HG03045 (cell line): ENCODE measurements at regions not wholly inside any gene's neighbourhood (a gene's known extent, or its start where the extent isn't known, plus 50 kb on each side); places are given as distances from the start of the nearest gene placed in this dataset.
A peak's percentile ranks its signal among the peaks of the same experiment; 100 is the strongest.

Experiments used
- ATAC-seq: cut with Tn5 transposase; IDR thresholded peaks from one replicate; pipeline ENCODE4 v1.9.1; 2021; ENCODE audit warnings: mild to moderate bottlenecking, moderate library complexity; ENCODE audit not compliant: unreplicated experiment

GRCh38 chr2:234438305-234438977 is 58.4 kb downstream of the ARL4C start:
- no peak for ATAC-seq

DNA sequence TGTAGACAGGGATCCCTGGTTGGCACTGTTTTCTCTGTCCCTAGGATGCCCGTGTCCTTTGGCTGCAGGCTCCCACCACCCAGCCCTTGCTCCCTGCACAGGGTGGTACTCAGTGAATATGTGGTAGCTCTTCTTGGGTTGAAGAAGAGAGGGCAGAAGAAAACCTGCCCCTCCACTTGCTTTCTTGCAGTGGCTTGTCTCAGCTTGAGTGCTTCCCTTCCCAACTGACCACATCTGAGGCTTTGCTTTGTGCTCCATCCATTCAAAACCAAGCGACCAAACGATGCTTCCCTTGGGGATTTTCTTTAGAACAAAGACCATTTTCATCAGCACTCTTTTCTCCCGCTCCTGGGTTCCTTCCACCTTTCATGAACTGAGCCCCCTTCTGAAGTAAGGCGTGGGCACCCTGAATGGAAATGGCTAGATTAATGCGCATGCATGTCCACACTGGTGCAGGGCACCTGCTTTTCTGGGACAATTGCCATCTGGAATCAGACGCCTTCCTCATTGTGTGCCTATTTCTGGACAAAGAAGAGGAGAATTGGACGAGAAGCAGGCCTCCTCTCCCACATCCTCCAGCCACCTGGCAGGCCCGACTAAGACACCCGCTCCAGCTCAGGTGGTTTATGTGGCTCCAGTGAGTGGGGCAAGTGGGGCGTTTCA is 59.1 kb downstream of the ARL4C start:
- ATAC-seq = no peak

DNA sequence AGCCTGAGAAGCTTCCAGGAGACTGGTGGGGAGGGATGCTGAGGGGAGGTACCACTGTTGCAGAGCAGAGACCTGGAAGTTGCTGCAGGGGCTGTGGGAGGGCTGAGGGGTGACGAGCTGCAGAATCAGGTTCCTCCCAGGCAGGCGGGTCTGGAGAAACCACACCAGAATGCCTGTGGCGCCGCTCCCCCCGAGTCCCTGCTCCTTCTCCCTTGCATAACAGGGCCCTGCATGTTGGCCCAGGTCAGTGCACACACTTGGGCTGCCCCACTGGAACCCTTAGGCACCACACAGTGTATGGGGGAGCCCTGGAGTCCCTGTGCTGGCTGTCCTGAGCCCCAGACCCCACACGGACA is 60.4 kb downstream of the ARL4C start:
- no peak for ATAC-seq

- no peak for ATAC-seq
Measured at GRCh38 chr2:234435836-234436481, 60.9 kb downstream of the ARL4C start.

DNA sequence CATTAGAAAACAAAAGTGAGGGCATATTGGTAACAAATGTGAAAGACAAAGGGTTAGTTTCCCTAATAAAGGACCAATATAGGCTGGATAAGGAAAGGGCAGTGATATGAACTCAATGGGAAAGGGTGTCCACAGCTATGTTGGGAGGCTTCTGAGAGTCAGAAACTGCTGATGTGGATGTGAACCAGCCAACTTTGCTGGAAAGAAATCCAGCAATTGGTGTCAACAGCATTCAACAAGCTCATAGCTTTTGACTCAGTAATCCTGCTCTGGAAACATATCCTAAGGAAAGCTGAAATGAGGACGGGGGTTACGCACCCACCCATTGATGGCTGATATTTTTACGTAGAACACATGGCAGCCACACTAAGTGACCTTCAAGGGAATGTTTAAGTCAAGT is 63.7 kb downstream of the ARL4C start:
- ATAC-seq = no peak

DNA sequence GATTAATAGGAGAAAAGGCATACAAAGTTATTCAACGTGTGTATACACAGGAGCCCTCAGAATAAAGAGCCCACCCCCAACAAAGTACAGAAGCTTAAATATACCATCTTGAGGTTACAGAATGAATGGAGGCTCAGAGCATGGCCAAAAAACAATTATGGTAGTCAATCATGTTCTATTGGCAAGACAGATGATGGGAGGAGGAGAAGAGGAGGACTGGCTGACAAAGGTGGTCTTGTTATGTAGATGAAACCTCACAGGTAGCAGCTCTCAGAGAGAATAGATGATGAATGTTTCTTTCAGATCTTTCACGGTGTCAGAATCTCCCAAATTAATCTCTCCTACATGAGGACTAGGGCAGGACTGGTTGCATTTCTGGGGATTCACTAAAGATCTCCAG is 66.0 kb downstream of the ARL4C start:
- ATAC-seq = no peak

DNA sequence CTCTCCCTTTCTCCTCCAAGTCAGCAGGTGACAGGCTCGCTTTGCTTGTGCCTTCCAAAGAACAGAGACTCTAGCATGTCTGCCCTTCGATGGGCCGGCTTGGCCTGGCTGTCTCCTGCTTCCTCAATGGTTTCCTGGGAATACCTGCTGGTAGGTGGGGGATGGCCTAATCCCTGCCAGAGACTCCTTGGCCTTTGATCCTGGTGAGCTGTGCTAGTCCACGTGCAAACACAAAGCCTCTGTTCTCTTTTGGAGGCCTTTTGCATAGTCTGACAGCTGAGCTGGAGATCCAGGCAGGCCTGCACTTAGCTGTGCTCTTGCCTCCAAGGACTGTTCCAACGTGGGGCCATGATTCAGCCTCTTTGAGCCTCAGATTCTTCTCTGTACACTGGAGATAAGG is 67.6 kb downstream of the ARL4C start:
- ATAC-seq = no peak

- no peak for ATAC-seq
Measured at GRCh38 chr2:234427081-234428061, 69.5 kb downstream of the ARL4C start.

GRCh38 chr2:234426616-234427015 is 70.3 kb downstream of the ARL4C start:
- ATAC-seq = no peak

DNA sequence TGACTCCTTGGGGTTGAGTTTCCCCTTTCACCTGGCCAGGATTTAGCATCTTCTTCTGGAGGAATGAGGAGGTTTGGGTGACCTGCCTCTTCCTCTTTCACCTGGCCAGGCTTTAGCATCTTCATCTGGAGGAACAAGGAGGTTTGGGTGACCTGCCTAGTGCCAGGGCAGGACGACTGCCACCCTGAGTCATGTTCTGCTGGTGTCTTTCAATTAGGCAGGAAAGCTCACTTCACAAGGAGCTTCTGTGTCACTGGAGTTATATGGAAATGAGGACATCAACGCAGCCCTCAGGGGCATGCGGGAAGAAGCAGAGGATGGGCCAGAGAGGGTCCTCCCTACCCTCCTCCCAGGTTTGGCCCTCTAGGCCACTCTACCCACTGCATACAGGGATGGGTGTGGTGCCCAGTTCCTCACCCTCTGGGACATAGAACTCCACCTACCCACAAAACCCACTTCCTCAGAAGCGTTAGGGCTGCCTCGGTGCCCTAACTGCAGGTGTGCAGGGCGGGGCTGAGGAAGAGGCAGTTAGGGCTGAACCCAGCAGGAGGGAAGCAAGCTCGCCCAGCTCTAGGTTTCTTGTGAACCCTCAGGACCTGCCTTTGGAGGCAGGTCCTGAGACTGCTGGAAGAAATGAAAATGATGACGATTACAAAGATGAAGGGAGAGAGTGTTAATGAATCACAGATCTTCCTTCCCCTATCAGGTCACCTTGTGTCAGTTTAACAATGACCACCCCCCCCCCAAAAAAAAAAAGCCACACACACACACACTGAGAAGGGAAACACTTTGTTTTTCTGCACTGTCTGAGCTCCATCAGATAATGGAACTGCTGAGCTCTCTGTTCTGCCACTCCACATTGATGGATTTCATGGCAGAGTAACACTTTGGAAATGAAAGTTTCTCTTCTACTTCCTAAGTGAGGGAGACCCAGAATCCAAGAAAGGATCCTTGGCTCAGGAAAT is 71.0 kb downstream of the ARL4C start:
- peak; percentile 88 for ATAC-seq

GRCh38 chr2:234423884-234424283 is 73.0 kb downstream of the ARL4C start:
- ATAC-seq = no peak

- no peak for ATAC-seq
Measured at GRCh38 chr2:234422981-234423431, 73.9 kb downstream of the ARL4C start.

DNA sequence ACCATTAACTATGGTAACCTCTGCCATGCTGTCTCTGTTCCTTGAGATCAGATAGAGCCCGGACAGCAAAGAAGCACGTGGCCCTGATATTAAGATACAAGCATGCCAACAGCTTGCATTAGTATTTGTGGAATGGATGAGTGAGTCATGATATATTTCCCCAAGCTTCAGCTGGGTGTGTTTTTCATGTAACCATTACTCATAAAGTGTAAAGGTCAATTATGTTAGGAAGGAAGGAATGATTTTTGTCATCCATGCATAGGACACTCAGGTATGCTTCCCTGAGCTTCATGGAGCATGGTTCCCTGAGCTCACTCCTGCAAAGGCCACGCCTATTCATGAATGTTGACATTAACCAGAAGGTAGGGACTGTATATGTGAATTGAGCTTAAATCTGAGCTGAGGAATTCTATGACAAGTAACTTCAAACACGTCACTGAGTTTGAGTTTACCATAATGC is 74.6 kb downstream of the ARL4C start:
- no peak for ATAC-seq

DNA sequence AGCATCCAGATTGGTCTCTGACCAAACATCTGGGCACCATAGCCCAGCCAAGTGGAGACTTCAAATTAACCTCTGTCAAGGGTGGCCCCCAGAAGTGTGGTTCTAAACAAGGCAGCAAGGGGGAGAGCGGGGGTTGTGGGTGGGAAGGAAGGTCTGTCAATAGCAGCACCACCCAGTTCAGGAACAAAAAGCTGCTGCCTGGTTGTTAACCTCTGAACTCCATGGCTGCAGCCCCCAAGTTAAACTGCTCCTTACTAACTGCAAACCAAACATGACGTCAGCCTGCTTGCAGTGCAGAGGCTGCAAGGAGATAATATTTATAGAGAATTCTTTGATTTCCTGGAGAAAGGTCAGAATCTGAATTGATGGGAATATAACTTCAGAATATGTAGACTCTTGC is 76.5 kb downstream of the ARL4C start:
- ATAC-seq = no peak

GRCh38 chr2:234419726-234420125 is 77.2 kb downstream of the ARL4C start:
- ATAC-seq = no peak

DNA sequence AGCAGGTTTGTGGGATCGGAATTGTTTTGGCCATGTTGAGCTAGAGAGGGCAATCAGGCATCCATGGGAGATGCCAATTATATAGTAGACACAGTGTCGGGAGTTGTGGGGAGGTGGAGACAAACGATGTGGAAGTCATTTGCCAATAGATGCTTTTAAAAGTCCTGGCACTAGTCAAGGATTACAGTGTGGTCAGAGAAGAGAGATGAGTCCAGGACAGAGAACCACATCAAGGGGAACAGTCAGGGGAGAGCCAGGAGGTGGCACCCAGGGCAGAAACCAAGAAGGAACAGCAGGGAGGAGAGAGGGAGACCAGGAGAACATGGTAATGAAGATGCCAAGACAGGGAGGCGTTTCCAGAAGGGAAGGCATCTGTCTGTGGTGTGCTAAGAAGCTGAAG is 81.2 kb downstream of the ARL4C start:
- no peak for ATAC-seq

DNA sequence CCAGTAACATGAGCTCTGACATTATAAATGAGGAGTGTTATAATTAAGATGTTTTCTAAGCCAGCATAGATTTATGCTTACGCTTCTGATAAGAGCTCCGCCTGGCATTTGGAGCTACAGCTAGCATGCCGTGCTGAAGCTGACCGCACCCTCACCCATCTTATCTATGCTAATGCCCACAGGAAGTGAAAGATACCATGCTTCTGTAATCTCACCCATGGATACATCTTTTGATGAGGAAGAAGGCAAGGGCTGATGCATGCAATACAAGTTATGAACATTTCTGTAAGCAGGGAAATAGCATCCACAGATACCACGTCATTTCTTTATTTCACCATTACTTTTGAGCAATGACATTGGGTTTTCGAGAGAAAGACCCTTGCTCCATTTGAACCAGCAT is 82.3 kb downstream of the ARL4C start:
- no peak for ATAC-seq

- no peak for ATAC-seq
Measured at GRCh38 chr2:234412726-234413125, 84.2 kb downstream of the ARL4C start.

- peak; percentile 97 for ATAC-seq
Measured at GRCh38 chr2:234411793-234412192, 85.1 kb downstream of the ARL4C start.

GRCh38 chr2:234410526-234410925 is 86.4 kb downstream of the ARL4C start:
- ATAC-seq = no peak
